Muscle of leg (tissue), 3 donors: ENCODE measurements at regions not wholly inside any gene's neighbourhood (a gene's known extent, or its start where the extent isn't known, plus 50 kb on each side); places are given as distances from the start of the nearest gene placed in this dataset.
A peak's percentile ranks its signal among the peaks of the same experiment; 100 is the strongest.

Experiments
- DNase-seq: peaks from one replicate; pipeline ENCODE4 v3.0.0; 2013
- H3K27ac ChIP-seq: one replicate; pipeline ENCODE4 v1.5.1; 2013; ENCODE audit warnings: mild to moderate bottlenecking, low read length, control low read depth
- H3K27me3 ChIP-seq: one replicate; pipeline ENCODE4 v1.6.1; 2013; ENCODE audit warnings: low read length; ENCODE audit not compliant: control insufficient read depth, insufficient read depth
- H3K36me3 ChIP-seq: one replicate; pipeline ENCODE4 v1.6.1; 2013; ENCODE audit warnings: low read length; ENCODE audit not compliant: control insufficient read depth, insufficient read depth
- H3K4me1 ChIP-seq: one replicate; pipeline ENCODE4 v1.6.1; 2013; ENCODE audit warnings: low read length; ENCODE audit not compliant: control insufficient read depth, insufficient read depth
- H3K4me3 ChIP-seq: one replicate; pipeline ENCODE4 v1.5.1; 2013; ENCODE audit warnings: low read length, control low read depth
- H3K9me3 ChIP-seq: replicated peaks from 2 replicates; pipeline ENCODE4 v1.6.1; 2013; ENCODE audit warnings: low read depth, low read length; ENCODE audit not compliant: control insufficient read depth
- WGBS: methylation state at CpG from one replicate; pipeline ENCODE4 v1.1.5; 2013; ENCODE audit warnings: missing lambda C conversion rate; ENCODE audit not compliant: insufficient coverage; 5-methylcytosine and 5-hydroxymethylcytosine counted together

GRCh38 chr2:6103372-6103771, 411.2 kb downstream of the SOX11 start:
- no peak for DNase-seq
- no peaks in the 10 kb centered on the region for H3K9me3 ChIP-seq
- no CpG with 5 or more reads among the region's 3 CpGs for WGBS

DNA sequence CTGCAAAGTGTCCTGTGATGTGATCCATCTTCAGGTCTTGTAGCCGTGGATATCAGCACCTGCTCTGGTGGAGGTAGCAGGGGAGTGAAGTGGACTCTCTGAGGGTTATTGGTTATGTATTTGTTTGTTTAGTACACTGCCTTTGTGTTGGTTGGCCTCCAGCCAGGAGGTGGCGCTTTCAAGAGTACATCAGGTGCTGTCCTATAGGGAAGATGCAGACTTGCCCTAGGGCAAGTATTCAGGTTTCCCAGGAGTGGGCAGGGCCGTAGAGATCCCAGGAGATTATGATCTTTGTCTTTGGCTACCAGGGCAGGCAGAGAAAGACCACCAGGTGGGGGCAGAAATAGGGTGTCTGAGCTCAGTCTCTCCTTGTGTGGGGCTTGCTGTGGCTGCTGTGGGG, 411.8 kb downstream of the SOX11 start:
- H3K27me3 ChIP-seq, result no peaks in the 10 kb centered on the region
- H3K27ac ChIP-seq, result no peak overlapping the region
- H3K4me1 ChIP-seq, result no peaks in the 10 kb centered on the region
- H3K36me3 ChIP-seq, result no peaks in the 10 kb centered on the region
- 85% methylated on average over 3 of the region's 3 CpGs for WGBS
- no peak for DNase-seq
- H3K9me3 ChIP-seq, result no peaks in the 10 kb centered on the region
- no peak overlapping the region for H3K4me3 ChIP-seq

More at GRCh38 chr2:6103372-6103771, 411.2 kb downstream of the SOX11 start:
- no peak overlapping the region for H3K4me3 ChIP-seq
- H3K4me1 ChIP-seq, result no peaks in the 10 kb centered on the region
- no peaks in the 10 kb centered on the region for H3K27me3 ChIP-seq
- no peak overlapping the region for H3K27ac ChIP-seq
- no peaks in the 10 kb centered on the region for H3K36me3 ChIP-seq

DNA sequence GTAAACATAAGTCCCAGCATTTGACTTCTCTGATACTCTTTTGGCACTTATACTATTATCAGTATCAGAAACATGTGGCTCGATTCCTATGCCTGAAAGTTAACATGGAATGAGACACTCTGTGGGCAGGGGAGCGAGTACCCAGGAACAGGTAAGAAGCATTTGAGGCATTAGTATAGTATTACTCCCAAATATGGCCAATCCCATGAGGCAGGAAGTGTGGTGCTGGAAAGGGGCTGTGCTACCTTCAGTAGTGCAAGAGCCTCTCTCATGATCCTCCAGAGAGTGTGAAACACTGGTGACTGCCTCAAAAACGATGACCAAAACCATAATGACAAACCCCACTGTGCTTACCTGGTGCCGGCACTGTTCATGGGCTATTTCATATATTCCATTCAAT, 415.1 kb downstream of the SOX11 start:
- no peaks in the 10 kb centered on the region for H3K4me1 ChIP-seq
- WGBS, result 80% methylated on average over 1 of the region's 4 CpGs
- DNase-seq, result no peak

GRCh38 chr2:6109831-6110230, 417.6 kb downstream of the SOX11 start:
- Histone ChIP-seq H3K27ac (no peak overlapping the region), H3K9me3 (no peaks in the 10 kb centered on the region), H3K4me3 (no peak overlapping the region), H3K27me3 (no peaks in the 10 kb centered on the region), H3K36me3 (no peaks in the 10 kb centered on the region), H3K4me1 (no peaks in the 10 kb centered on the region)
- no peak for DNase-seq
- no CpG with 5 or more reads among the region's 1 CpG for WGBS

More for the DNA sequence above, 415.1 kb downstream of the SOX11 start:
- H3K9me3 ChIP-seq, result no peaks in the 10 kb centered on the region
- H3K4me3 ChIP-seq, result no peak overlapping the region
- no peak overlapping the region for H3K27ac ChIP-seq
- no peaks in the 10 kb centered on the region for H3K27me3 ChIP-seq
- H3K36me3 ChIP-seq, result no peaks in the 10 kb centered on the region

DNA sequence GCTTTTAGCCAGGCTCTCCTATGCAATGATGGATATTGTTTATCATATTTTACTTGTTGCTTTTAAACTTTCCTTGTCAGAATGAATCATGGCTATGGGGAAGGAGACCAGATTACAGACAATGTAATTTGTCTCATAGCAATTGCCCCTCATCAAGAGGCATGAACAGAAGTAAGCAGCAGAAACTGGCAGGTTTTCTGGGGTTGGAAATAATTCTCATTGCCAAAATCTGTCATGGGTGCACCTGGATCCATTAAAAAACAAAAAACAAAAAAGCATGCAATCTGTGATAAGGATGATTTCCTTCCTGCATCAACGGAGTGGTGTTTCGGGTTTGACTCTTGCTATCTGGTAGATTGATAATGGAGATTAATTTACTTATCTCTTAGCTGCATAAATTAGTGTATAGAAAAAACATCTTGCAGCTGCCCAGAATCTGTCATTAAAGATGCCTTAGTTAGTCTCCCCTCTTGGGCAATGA, 419.6 kb downstream of the SOX11 start:
- Histone ChIP-seq H3K27ac (no peak overlapping the region), H3K4me3 (no peak overlapping the region), H3K36me3 (no peaks in the 10 kb centered on the region), H3K9me3 (no peaks in the 10 kb centered on the region), H3K4me1 (no peaks in the 10 kb centered on the region), H3K27me3 (no peaks in the 10 kb centered on the region)
- DNase-seq, result no peak
- WGBS, result no CpG with 5 or more reads among the region's 2 CpGs

- WGBS, result no CpG with 5 or more reads among the region's 4 CpGs
- Histone ChIP-seq H3K9me3 (no peaks in the 10 kb centered on the region), H3K36me3 (no peaks in the 10 kb centered on the region), H3K27me3 (no peaks in the 10 kb centered on the region), H3K4me1 (no peaks in the 10 kb centered on the region), H3K4me3 (no peak overlapping the region), H3K27ac (no peak overlapping the region)
- no peak for DNase-seq
Observed at GRCh38 chr2:6113786-6114185, 421.6 kb downstream of the SOX11 start.

DNA sequence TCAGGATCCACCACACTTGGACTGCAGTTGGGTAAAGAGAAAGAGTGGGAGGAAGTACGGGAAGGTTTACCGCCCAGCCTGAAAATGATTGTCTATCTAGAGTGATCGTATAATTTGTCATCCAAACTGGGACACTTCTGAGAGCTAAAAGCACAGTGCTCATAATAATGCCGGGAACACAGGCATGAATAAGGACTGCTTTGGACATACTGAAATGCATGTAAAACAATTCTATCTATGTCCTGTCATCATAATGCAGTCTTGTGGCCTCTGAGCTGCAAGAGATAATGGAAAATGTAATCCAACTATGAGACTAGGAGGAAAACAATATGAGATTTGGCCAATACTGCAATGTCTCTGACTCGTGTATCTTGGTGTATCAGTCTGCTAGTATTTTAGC, 435.5 kb downstream of the SOX11 start:
- WGBS, result 84% methylated on average over 4 of the region's 5 CpGs
- no peak for DNase-seq
- H3K4me1 ChIP-seq, result no peaks in the 10 kb centered on the region
- no peaks in the 10 kb centered on the region for H3K27me3 ChIP-seq
- H3K27ac ChIP-seq, result no peak overlapping the region
- no peak overlapping the region for H3K4me3 ChIP-seq
- no peaks in the 10 kb centered on the region for H3K36me3 ChIP-seq
- H3K9me3 ChIP-seq, result no peaks in the 10 kb centered on the region

GRCh38 chr2:6139142-6139541, 447.0 kb downstream of the SOX11 start:
- Histone ChIP-seq H3K4me1 (no peaks in the 10 kb centered on the region), H3K36me3 (no peaks in the 10 kb centered on the region)
- WGBS, result 62% methylated on average over 2 of the region's 3 CpGs

GRCh38 chr2:6139916-6140315, 447.7 kb downstream of the SOX11 start:
- no CpG with 5 or more reads among the region's 1 CpG for WGBS
- peak; percentile 7 for DNase-seq
- H3K36me3 ChIP-seq, result no peaks in the 10 kb centered on the region
- H3K27ac ChIP-seq, result no peak overlapping the region
- H3K4me1 ChIP-seq, result no peaks in the 10 kb centered on the region
- peaks cover 7% of the 10 kb centered on the region for H3K9me3 ChIP-seq
- H3K4me3 ChIP-seq, result no peak overlapping the region
- H3K27me3 ChIP-seq, result no peaks in the 10 kb centered on the region

More at GRCh38 chr2:6139142-6139541, 447.0 kb downstream of the SOX11 start:
- no peak overlapping the region for H3K27ac ChIP-seq
- H3K4me3 ChIP-seq, result no peak overlapping the region
- no peak for DNase-seq
- no peaks in the 10 kb centered on the region for H3K27me3 ChIP-seq
- peaks cover 5% of the 10 kb centered on the region for H3K9me3 ChIP-seq

- no peak for DNase-seq
- WGBS, result no CpG with 5 or more reads among the region's 1 CpG
- no peaks in the 10 kb centered on the region for H3K36me3 ChIP-seq
- H3K4me1 ChIP-seq, result no peaks in the 10 kb centered on the region
- H3K27me3 ChIP-seq, result no peaks in the 10 kb centered on the region
- no peak overlapping the region for H3K27ac ChIP-seq
- no peak overlapping the region for H3K4me3 ChIP-seq
- H3K9me3 ChIP-seq, result peaks cover 7% of the 10 kb centered on the region
Observed at GRCh38 chr2:6140509-6140908, 448.3 kb downstream of the SOX11 start.

GRCh38 chr2:6143812-6144211, 451.6 kb downstream of the SOX11 start:
- H3K36me3 ChIP-seq, result no peaks in the 10 kb centered on the region
- no peak overlapping the region for H3K27ac ChIP-seq
- peaks cover 7% of the 10 kb centered on the region for H3K9me3 ChIP-seq
- WGBS, result 88% methylated on average over 1 of the region's 1 CpG
- H3K4me3 ChIP-seq, result no peak overlapping the region
- DNase-seq, result no peak
- no peaks in the 10 kb centered on the region for H3K4me1 ChIP-seq
- H3K27me3 ChIP-seq, result no peaks in the 10 kb centered on the region
